Hepatocyte (in vitro differentiated cells): ENCODE measurements at regions not wholly inside any gene's neighbourhood (a gene's known extent, or its start where the extent isn't known, plus 50 kb on each side); places are given as distances from the start of the nearest gene placed in this dataset.

Experiments
- CTCF ChIP-seq: fragments of 200-600 bp; sonication (generic); IDR thresholded peaks from 2 replicates; pipeline ENCODE4 v1.5.1; 2016; ENCODE audit warnings: antibody characterized with exemption, mild to moderate bottlenecking; ENCODE audit not compliant: poor library complexity
- EZH2 ChIP-seq: fragments of 200-600 bp; sonication (generic); IDR thresholded peaks from 2 replicates; pipeline ENCODE4 v1.6.1; 2016; ENCODE audit warnings: antibody characterized with exemption, mild to moderate bottlenecking, borderline replicate concordance
- EZH2phosphoT487 ChIP-seq: fragments of 200-600 bp; sonication (generic); IDR thresholded peaks from one replicate; pipeline ENCODE4 v1.6.1; 2018; ENCODE audit warnings: antibody characterized with exemption, mild to moderate bottlenecking, low read depth, moderate library complexity; ENCODE audit not compliant: unreplicated experiment, severe bottlenecking

GRCh38 chr14:103195828-103196615 lies 72.8 kb downstream of the TNFAIP2 start:
- TF ChIP-seq EZH2phosphoT487 (no peak), CTCF (no peak), EZH2 (no peak)
